Chondrocyte (in vitro differentiated cells): ENCODE measurements at regions not wholly inside any gene's neighbourhood (a gene's known extent, or its start where the extent isn't known, plus 50 kb on each side); places are given as distances from the start of the nearest gene placed in this dataset.
"Not testable (repeated sequence)": the region's sequence is repeated elsewhere in the genome, so short reads cannot be mapped to it uniquely, and the experiment has no call there.

Source experiments
- DNase-seq: peaks from one replicate; pipeline ENCODE4 v3.0.0; 2021; ENCODE audit warnings: mixed read lengths, low spot score
- H3K27ac Mint-ChIP-seq: one replicate; pipeline ENCODE4 v1.8.0; 2021; ENCODE audit warnings: mild to moderate bottlenecking, moderate library complexity, mixed read lengths; ENCODE audit not compliant: unreplicated experiment
- H3K27me3 Mint-ChIP-seq: 2 replicates; pipeline ENCODE4 v1.8.0; 2021; ENCODE audit warnings: low read depth, mixed read lengths
- H3K36me3 Mint-ChIP-seq: 2 replicates; pipeline ENCODE4 v1.8.0; 2021; ENCODE audit warnings: low read depth, mixed read lengths
- H3K4me1 Mint-ChIP-seq: 2 replicates; pipeline ENCODE4 v1.8.0; 2021; ENCODE audit warnings: low read depth, mild to moderate bottlenecking, mixed read lengths
- H3K4me3 Mint-ChIP-seq: one replicate; pipeline ENCODE4 v1.8.0; 2021; ENCODE audit warnings: mild to moderate bottlenecking, moderate library complexity, mixed read lengths; ENCODE audit not compliant: unreplicated experiment
- H3K9me3 Mint-ChIP-seq: 2 replicates; pipeline ENCODE4 v1.8.0; 2021; ENCODE audit warnings: low read depth, mixed read lengths
- CTCF ChIP-seq: fragments of 200-600 bp; sonication (generic); IDR thresholded peaks from 2 replicates; pipeline ENCODE4 v1.5.0; 2021; ENCODE audit warnings: antibody characterized with exemption, mild to moderate bottlenecking, moderate library complexity

- no peaks in the 10 kb centered on the region for H3K9me3 Mint-ChIP-seq
- H3K4me3 Mint-ChIP-seq, result no peak overlapping the region
- DNase-seq, result no peak
- no peaks in the 10 kb centered on the region for H3K4me1 Mint-ChIP-seq
- H3K27ac Mint-ChIP-seq, result no peak overlapping the region
- no peaks in the 10 kb centered on the region for H3K36me3 Mint-ChIP-seq
- TF ChIP-seq CTCF, result no peak
- H3K27me3 Mint-ChIP-seq, result no peaks in the 10 kb centered on the region
These were observed 194.0 kb downstream of the HTR1A start for GRCh38 chr5:63768221-63768620.

- H3K4me1 Mint-ChIP-seq, result no peaks in the 10 kb centered on the region
- no peak overlapping the region for H3K4me3 Mint-ChIP-seq
- no peak for DNase-seq
- no peak overlapping the region for H3K27ac Mint-ChIP-seq
- no peaks in the 10 kb centered on the region for H3K27me3 Mint-ChIP-seq
- H3K36me3 Mint-ChIP-seq, result no peaks in the 10 kb centered on the region
- H3K9me3 Mint-ChIP-seq, result no peaks in the 10 kb centered on the region
- TF ChIP-seq CTCF, result no peak
These were observed 201.3 kb downstream of the HTR1A start for GRCh38 chr5:63760965-63761364.

GRCh38 chr5:63743096-63743798 is 219.0 kb downstream of the HTR1A start:
- H3K4me3 Mint-ChIP-seq, result no peak overlapping the region
- H3K36me3 Mint-ChIP-seq, result no peaks in the 10 kb centered on the region
- no peaks in the 10 kb centered on the region for H3K4me1 Mint-ChIP-seq
- peaks cover 13% of the 10 kb centered on the region for H3K9me3 Mint-ChIP-seq
- no peak overlapping the region for H3K27ac Mint-ChIP-seq
- peaks cover 2% of the 10 kb centered on the region for H3K27me3 Mint-ChIP-seq
- no peak for TF ChIP-seq CTCF
- DNase-seq, result no peak

- not testable (repeated sequence) for H3K4me3 Mint-ChIP-seq, H3K27me3 Mint-ChIP-seq, H3K4me1 Mint-ChIP-seq, H3K27ac Mint-ChIP-seq, H3K36me3 Mint-ChIP-seq, DNase-seq
- H3K9me3 Mint-ChIP-seq, result peaks cover 11% of the 10 kb centered on the region
These were observed 229.4 kb downstream of the HTR1A start for GRCh38 chr5:63732880-63733279.

- H3K27ac Mint-ChIP-seq, result no peak overlapping the region
- H3K36me3 Mint-ChIP-seq, result no peaks in the 10 kb centered on the region
- peaks cover 5% of the 10 kb centered on the region for H3K9me3 Mint-ChIP-seq
- DNase-seq, result no peak
- H3K27me3 Mint-ChIP-seq, result no peaks in the 10 kb centered on the region
- H3K4me3 Mint-ChIP-seq, result no peak overlapping the region
- TF ChIP-seq CTCF, result no peak
- H3K4me1 Mint-ChIP-seq, result no peaks in the 10 kb centered on the region
These were observed 234.7 kb downstream of the HTR1A start for GRCh38 chr5:63727583-63727982.

GRCh38 chr5:63726496-63726895 is 235.7 kb downstream of the HTR1A start:
- Mint-ChIP-seq H3K4me3 (no peak overlapping the region), H3K4me1 (no peaks in the 10 kb centered on the region), H3K27ac (no peak overlapping the region), H3K27me3 (no peaks in the 10 kb centered on the region), H3K9me3 (no peaks in the 10 kb centered on the region), H3K36me3 (no peaks in the 10 kb centered on the region)
- TF ChIP-seq CTCF, result no peak
- no peak for DNase-seq
